HCEC 1CT (cell line): ENCODE measurements at regions not wholly inside any gene's neighbourhood (a gene's known extent, or its start where the extent isn't known, plus 50 kb on each side); places are given as distances from the start of the nearest gene placed in this dataset.

Experiments used
- DNase-seq: peaks from one replicate; pipeline ENCODE4 v3.0.0-alpha.2; 2017

GRCh38 chr14:42277840-42278239 lies 671.2 kb downstream of the LRFN5 start:
- DNase-seq: no peak

GRCh38 chr14:42269234-42269633 lies 662.6 kb downstream of the LRFN5 start:
- DNase-seq: no peak

GRCh38 chr14:42248131-42248530 lies 641.5 kb downstream of the LRFN5 start:
- no peak for DNase-seq

GRCh38 chr14:42241101-42241500 lies 634.4 kb downstream of the LRFN5 start:
- no peak for DNase-seq

- DNase-seq: no peak
Observed at GRCh38 chr14:42229976-42230375, 623.3 kb downstream of the LRFN5 start.

- DNase-seq: no peak
Observed at GRCh38 chr14:42229294-42229693, 622.6 kb downstream of the LRFN5 start.

- DNase-seq: no peak
Observed at GRCh38 chr14:42228611-42229010, 621.9 kb downstream of the LRFN5 start.

GRCh38 chr14:42224053-42224888 lies 617.6 kb downstream of the LRFN5 start:
- DNase-seq: peak; percentile 46

GRCh38 chr14:42222924-42223471 lies 616.3 kb downstream of the LRFN5 start:
- peak; percentile 57 for DNase-seq

- peak; percentile 81 for DNase-seq
Observed at GRCh38 chr14:42214981-42215491, 608.4 kb downstream of the LRFN5 start.

GRCh38 chr14:42200957-42201356 lies 594.3 kb downstream of the LRFN5 start:
- no peak for DNase-seq

GRCh38 chr14:42198010-42198409 lies 591.3 kb downstream of the LRFN5 start:
- DNase-seq: no peak

- peak; percentile 92 for DNase-seq
Observed at GRCh38 chr14:42192738-42193653, 586.3 kb downstream of the LRFN5 start.

GRCh38 chr14:42190744-42191143 lies 584.1 kb downstream of the LRFN5 start:
- no peak for DNase-seq

GRCh38 chr14:42187846-42188245 lies 581.2 kb downstream of the LRFN5 start:
- no peak for DNase-seq

GRCh38 chr14:42185718-42186117 lies 579.0 kb downstream of the LRFN5 start:
- DNase-seq: no peak

- DNase-seq: no peak
Observed at GRCh38 chr14:42174357-42174756, 567.7 kb downstream of the LRFN5 start.

GRCh38 chr14:42173206-42173605 lies 566.5 kb downstream of the LRFN5 start:
- no peak for DNase-seq

GRCh38 chr14:42172304-42172703 lies 565.6 kb downstream of the LRFN5 start:
- DNase-seq: no peak

- no peak for DNase-seq
Observed at GRCh38 chr14:42163136-42163535, 556.5 kb downstream of the LRFN5 start.

- no peak for DNase-seq
Observed at GRCh38 chr14:42159138-42159537, 552.5 kb downstream of the LRFN5 start.

GRCh38 chr14:42149609-42150261 lies 543.1 kb downstream of the LRFN5 start:
- DNase-seq: no peak

GRCh38 chr14:42145766-42146165 lies 539.1 kb downstream of the LRFN5 start:
- no peak for DNase-seq
